ENCODE measurements at regions not wholly inside any gene's neighbourhood (a gene's known extent, or its start where the extent isn't known, plus 50 kb on each side); places are given as distances from the start of the nearest gene placed in this dataset.

- Histone ChIP-seq H3K9me3 (ENCODE audit: low read depth) (no peaks in the 10 kb centered on the region), H3K27me3 (no peaks in the 10 kb centered on the region), H3K27ac (no peak overlapping the region), H3K4me3 (no peak overlapping the region), H3K4me1 (ENCODE audit: low read depth) (peaks cover 11% of the 10 kb centered on the region), H3K36me3 (no peaks in the 10 kb centered on the region)
- DNase-seq (ENCODE audit: low read depth in 1 of 2, low spot score in 1 of 2): no peak
- TF ChIP-seq, protein P1, sequence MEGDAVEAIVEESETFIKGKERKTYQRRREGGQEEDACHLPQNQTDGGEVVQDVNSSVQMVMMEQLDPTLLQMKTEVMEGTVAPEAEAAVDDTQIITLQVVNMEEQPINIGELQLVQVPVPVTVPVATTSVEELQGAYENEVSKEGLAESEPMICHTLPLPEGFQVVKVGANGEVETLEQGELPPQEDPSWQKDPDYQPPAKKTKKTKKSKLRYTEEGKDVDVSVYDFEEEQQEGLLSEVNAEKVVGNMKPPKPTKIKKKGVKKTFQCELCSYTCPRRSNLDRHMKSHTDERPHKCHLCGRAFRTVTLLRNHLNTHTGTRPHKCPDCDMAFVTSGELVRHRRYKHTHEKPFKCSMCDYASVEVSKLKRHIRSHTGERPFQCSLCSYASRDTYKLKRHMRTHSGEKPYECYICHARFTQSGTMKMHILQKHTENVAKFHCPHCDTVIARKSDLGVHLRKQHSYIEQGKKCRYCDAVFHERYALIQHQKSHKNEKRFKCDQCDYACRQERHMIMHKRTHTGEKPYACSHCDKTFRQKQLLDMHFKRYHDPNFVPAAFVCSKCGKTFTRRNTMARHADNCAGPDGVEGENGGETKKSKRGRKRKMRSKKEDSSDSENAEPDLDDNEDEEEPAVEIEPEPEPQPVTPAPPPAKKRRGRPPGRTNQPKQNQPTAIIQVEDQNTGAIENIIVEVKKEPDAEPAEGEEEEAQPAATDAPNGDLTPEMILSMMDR (IDR thresholded peaks at IDR 0.05; ENCODE audit: low read depth, low read length): no peak
These were observed 246.6 kb downstream of the ENC1 start for GRCh38 chr5:74393943-74394342.

GRCh38 chr5:74392711-74393351 is 247.7 kb downstream of the ENC1 start:
- peak in 1 of 2 donors; percentile 38 for DNase-seq (ENCODE audit: low read depth in 1 of 2, low spot score in 1 of 2)
- Histone ChIP-seq H3K36me3 (no peaks in the 10 kb centered on the region), H3K9me3 (ENCODE audit: low read depth) (no peaks in the 10 kb centered on the region), H3K27me3 (no peaks in the 10 kb centered on the region), H3K4me3 (no peak overlapping the region), H3K27ac (no peak overlapping the region), H3K4me1 (ENCODE audit: low read depth) (peaks cover 11% of the 10 kb centered on the region)
- TF ChIP-seq, protein P1 (IDR thresholded peaks at IDR 0.05; ENCODE audit: low read depth, low read length): no peak

- H3K4me3 ChIP-seq: no peak overlapping the region
- TF ChIP-seq, protein P1 (IDR thresholded peaks at IDR 0.05; ENCODE audit: low read depth, low read length): no peak
These were observed 249.1 kb downstream of the ENC1 start for GRCh38 chr5:74391410-74391809.

GRCh38 chr5:74390822-74391221 is 249.7 kb downstream of the ENC1 start:
- no peaks in the 10 kb centered on the region for H3K36me3 ChIP-seq
- H3K4me3 ChIP-seq: no peak overlapping the region
- H3K27ac ChIP-seq: no peak overlapping the region
- DNase-seq (ENCODE audit: low read depth in 1 of 2, low spot score in 1 of 2): no peak
- TF ChIP-seq, protein P1 (IDR thresholded peaks at IDR 0.05; ENCODE audit: low read depth, low read length): no peak
- H3K27me3 ChIP-seq: no peaks in the 10 kb centered on the region
- no peaks in the 10 kb centered on the region for H3K9me3 ChIP-seq (ENCODE audit: low read depth)
- H3K4me1 ChIP-seq (ENCODE audit: low read depth): peaks cover 11% of the 10 kb centered on the region

More at GRCh38 chr5:74391410-74391809, 249.1 kb downstream of the ENC1 start:
- no peak overlapping the region for H3K27ac ChIP-seq
- no peaks in the 10 kb centered on the region for H3K9me3 ChIP-seq (ENCODE audit: low read depth)
- H3K4me1 ChIP-seq (ENCODE audit: low read depth): peaks cover 11% of the 10 kb centered on the region
- H3K27me3 ChIP-seq: no peaks in the 10 kb centered on the region
- no peaks in the 10 kb centered on the region for H3K36me3 ChIP-seq
- no peak for DNase-seq (ENCODE audit: low read depth in 1 of 2, low spot score in 1 of 2)

DNA sequence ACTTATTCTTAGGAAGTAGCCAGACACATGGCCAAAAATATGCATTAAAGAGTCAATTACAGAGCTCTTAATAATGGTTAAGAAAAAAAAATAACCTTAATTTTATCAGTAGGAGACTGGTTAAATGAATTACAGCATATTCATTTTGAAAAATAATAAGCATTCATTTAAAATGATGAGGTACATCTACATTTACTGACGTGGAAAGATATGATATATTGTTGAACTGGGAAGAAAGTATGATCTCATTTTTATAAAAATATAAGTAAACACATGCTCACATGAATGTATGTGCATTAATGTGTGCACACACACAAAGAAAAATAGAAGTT is 250.3 kb downstream of the ENC1 start:
- DNase-seq (ENCODE audit: low read depth in 1 of 2, low spot score in 1 of 2): no peak
- no peaks in the 10 kb centered on the region for H3K9me3 ChIP-seq (ENCODE audit: low read depth)

More for the DNA sequence above, 250.3 kb downstream of the ENC1 start:
- TF ChIP-seq, protein P1 (IDR thresholded peaks at IDR 0.05; ENCODE audit: low read depth, low read length): no peak
- Histone ChIP-seq H3K27ac (no peak overlapping the region), H3K4me3 (no peak overlapping the region), H3K27me3 (no peaks in the 10 kb centered on the region), H3K4me1 (ENCODE audit: low read depth) (peaks cover 11% of the 10 kb centered on the region), H3K36me3 (no peaks in the 10 kb centered on the region)

All from cardiac muscle cell (in vitro differentiated cells and primary cell).